CD14-positive monocyte (primary cell): ENCODE measurements at regions not wholly inside any gene's neighbourhood (a gene's known extent, or its start where the extent isn't known, plus 50 kb on each side); places are given as distances from the start of the nearest gene placed in this dataset.

Experiments used
- DNase-seq, 3 donors: peaks; one replicate each; pipeline ENCODE4 v3.0.0-alpha.2; 2011 to 2022
- H2AFZ ChIP-seq: 2 replicates; pipeline ENCODE4 v1.6.0; 2012; ENCODE audit warnings: mild to moderate bottlenecking, low read depth, low read length, inconsistent platforms; ENCODE audit not compliant: insufficient read depth, poor library complexity, severe bottlenecking
- H3K27ac ChIP-seq, 2 donors: 1 replicate in 1 of 2; 2 replicates in 1 of 2; pipeline ENCODE4 v1.5.1; 2012 to 2013; ENCODE audit warnings: low read length in 2 of 2, control low read depth in 1 of 2, inconsistent platforms in 1 of 2, low read depth in 1 of 2, mild to moderate bottlenecking in 1 of 2
- H3K27me3 ChIP-seq, 2 donors: one replicate each; pipeline versions ENCODE4 v1.6.0 to v1.6.1; 2011 to 2013; ENCODE audit warnings: low read length in 2 of 2; ENCODE audit not compliant: control insufficient read depth in 2 of 2, insufficient read depth in 2 of 2
- H3K36me3 ChIP-seq, 2 donors: replicated peaks in 1 of 2; 1 replicate in 1 of 2; 2 replicates in 1 of 2; pipeline versions ENCODE4 v1.5.1 to v1.6.1; 2012 to 2013; ENCODE audit warnings: low read length in 2 of 2, control low read depth in 1 of 2, inconsistent platforms in 1 of 2, mild to moderate bottlenecking in 1 of 2; ENCODE audit not compliant: insufficient read depth in 2 of 2, control insufficient read depth in 1 of 2
- H3K4me1 ChIP-seq, 2 donors: 1 replicate in 1 of 2; 2 replicates in 1 of 2; pipeline versions ENCODE4 v1.5.1 to v1.6.1; 2012 to 2013; ENCODE audit warnings: low read length in 2 of 2, control low read depth in 1 of 2, inconsistent platforms in 1 of 2, mild to moderate bottlenecking in 1 of 2, moderate library complexity in 1 of 2; ENCODE audit not compliant: insufficient read depth in 2 of 2, control insufficient read depth in 1 of 2
- H3K4me2 ChIP-seq: replicated peaks from 2 replicates; pipeline ENCODE3; 2012; ENCODE audit warnings: low read length, moderate library complexity, mild to moderate bottlenecking; ENCODE audit not compliant: poor library complexity, severe bottlenecking; ENCODE audit errors: extremely low read depth
- H3K4me3 ChIP-seq, 3 experiments: fragments of 200-600 bp in 1 of 3; sonication (generic) in 1 of 3; replicated peaks in 1 of 3; 1 replicate in 2 of 3; 2 replicates in 1 of 3; pipeline ENCODE4 v1.5.1; 2011 to 2013; ENCODE audit warnings: low read length in 3 of 3, mild to moderate bottlenecking in 3 of 3, control low read depth in 2 of 3, low read depth in 2 of 3, inconsistent platforms in 1 of 3, moderate library complexity in 1 of 3
- H3K79me2 ChIP-seq: 2 replicates; pipeline ENCODE4 v1.6.0; 2012; ENCODE audit warnings: mild to moderate bottlenecking, control low read depth, inconsistent platforms, low read length, moderate library complexity; ENCODE audit not compliant: insufficient read depth
- H3K9ac ChIP-seq: 2 replicates; pipeline ENCODE4 v1.6.0; 2017; ENCODE audit warnings: low read length, mild to moderate bottlenecking; ENCODE audit not compliant: insufficient read depth, poor library complexity, severe bottlenecking
- H3K9me3 ChIP-seq, 2 donors: replicated peaks in 1 of 2; 1 replicate in 1 of 2; 2 replicates in 1 of 2; pipeline versions ENCODE4 v1.5.1 to v1.6.1; 2012 to 2013; ENCODE audit warnings: low read length in 2 of 2, control low read depth in 1 of 2; ENCODE audit not compliant: control insufficient read depth in 1 of 2, insufficient read depth in 1 of 2
- H4K20me1 ChIP-seq: 2 replicates; pipeline ENCODE4 v1.6.0; 2012; ENCODE audit warnings: mild to moderate bottlenecking, low read length, control low read depth, moderate library complexity; ENCODE audit not compliant: insufficient read depth
- H3K27ac Mint-ChIP-seq, 7 donors: one replicate each; pipeline ENCODE4 v1.8.0; 2020; ENCODE audit warnings: mild to moderate bottlenecking in 7 of 7, mixed read lengths in 7 of 7, moderate library complexity in 6 of 7, inconsistent platforms in 2 of 7
- H3K27me3 Mint-ChIP-seq, 3 donors: one replicate each; pipeline ENCODE4 v1.8.0; 2021 to 2022; ENCODE audit warnings: low read depth in 3 of 3, mild to moderate bottlenecking in 3 of 3, mixed read lengths in 3 of 3, moderate library complexity in 3 of 3, inconsistent platforms in 1 of 3
- H3K36me3 Mint-ChIP-seq, 2 donors: one replicate each; pipeline ENCODE4 v1.8.0; 2020; ENCODE audit warnings: mixed read lengths in 2 of 2, inconsistent platforms in 1 of 2, mild to moderate bottlenecking in 1 of 2
- H3K4me1 Mint-ChIP-seq: one replicate; pipeline ENCODE4 v1.8.0; 2020; ENCODE audit warnings: mild to moderate bottlenecking, mixed read lengths
- H3K4me3 Mint-ChIP-seq, 2 donors: one replicate each; pipeline ENCODE4 v1.8.0; 2020; ENCODE audit warnings: mild to moderate bottlenecking in 2 of 2, mixed read lengths in 2 of 2, moderate library complexity in 1 of 2
- H3K9me3 Mint-ChIP-seq, 7 donors: one replicate each; pipeline ENCODE4 v1.8.0; 2020 to 2022; ENCODE audit warnings: mixed read lengths in 7 of 7, mild to moderate bottlenecking in 6 of 7, moderate library complexity in 6 of 7, inconsistent platforms in 2 of 7
- CTCF ChIP-seq: fragments of 200-600 bp; IDR thresholded peaks from one replicate; pipeline ENCODE4 v1.8.0; 2022; ENCODE audit warnings: antibody characterized with exemption, mild to moderate bottlenecking
- WGBS: methylation state at CpG from one replicate; pipeline ENCODE4 v1.1.5; 2013; ENCODE audit warnings: missing lambda C conversion rate; ENCODE audit not compliant: insufficient coverage; 5-methylcytosine and 5-hydroxymethylcytosine counted together
- intact Hi-C, 2 donors: fragments of 100-400 bp; cut with micrococcal nuclease; formaldehyde crosslinking; loops; one replicate each; pipeline versions ENCODE4 v1.15.0 to v1.15.1; 2023

GRCh38 chr3:31413515-31413914, 119.2 kb upstream of the STT3B start:
- no peak for DNase-seq
- Mint-ChIP-seq H3K27ac (no peak overlapping the region), H3K4me3 (no peak overlapping the region), H3K36me3 (no peaks in the 10 kb centered on the region), H3K9me3 (peaks cover 0 to 2% (median 0%) of the 10 kb centered on the region in 7 donors), H3K27me3 (no peaks in the 10 kb centered on the region), H3K4me1 (no peaks in the 10 kb centered on the region)
- no peak for TF ChIP-seq CTCF
- Histone ChIP-seq H3K79me2 (no peaks in the 10 kb centered on the region), H3K4me3 (no peak overlapping the region), H3K27me3 (no peaks in the 10 kb centered on the region), H3K4me1 (no peaks in the 10 kb centered on the region), H2AFZ (no peak overlapping the region), H3K27ac (no peak overlapping the region), H3K4me2 (no peak overlapping the region), H3K36me3 (no peaks in the 10 kb centered on the region), H3K9ac (no peak overlapping the region), H4K20me1 (no peaks in the 10 kb centered on the region), H3K9me3 (no peaks in the 10 kb centered on the region)
- intact Hi-C loops: no loop called here

- no peak for TF ChIP-seq CTCF
- Mint-ChIP-seq H3K27me3 (peaks cover 0 to 2% (median 0%) of the 10 kb centered on the region in 3 donors), H3K4me3 (no peak overlapping the region), H3K36me3 (no peaks in the 10 kb centered on the region), H3K27ac (no peak overlapping the region), H3K9me3 (peaks cover 0 to 7% (median 2%) of the 10 kb centered on the region in 7 donors), H3K4me1 (no peaks in the 10 kb centered on the region)
- no peaks in the 10 kb centered on the region for H3K4me1 ChIP-seq
- intact Hi-C loops: no loop called here
- H4K20me1 ChIP-seq: no peaks in the 10 kb centered on the region
- no peak overlapping the region for H3K27ac ChIP-seq
- no peaks in the 10 kb centered on the region for H3K9me3 ChIP-seq
- H3K36me3 ChIP-seq: no peaks in the 10 kb centered on the region
- H3K27me3 ChIP-seq: no peaks in the 10 kb centered on the region
- no peak overlapping the region for H3K4me3 ChIP-seq
- no peak for DNase-seq
- no peaks in the 10 kb centered on the region for H3K79me2 ChIP-seq
- H3K4me2 ChIP-seq: no peak overlapping the region
- no peak overlapping the region for H3K9ac ChIP-seq
- WGBS: no CpG with 5 or more reads among the region's 4 CpGs
- no peak overlapping the region for H2AFZ ChIP-seq
These were observed 115.7 kb upstream of the STT3B start for GRCh38 chr3:31416980-31417379.
